DND-41 (cell line): ENCODE measurements at regions not wholly inside any gene's neighbourhood (a gene's known extent, or its start where the extent isn't known, plus 50 kb on each side); places are given as distances from the start of the nearest gene placed in this dataset.

Source experiments
- ATAC-seq: fragments of 200-7000 bp; cut with Tn5 transposase; 3 replicates; pipeline ENCODE4 v1.9.1; 2021; ENCODE audit warnings: low read depth; ENCODE audit not compliant: insufficient read depth
- DNase-seq: peaks from one replicate; pipeline ENCODE4 v3.0.0-alpha.2; 2020
- H2AFZ ChIP-seq: 2 replicates; pipeline ENCODE4 v1.6.0; 2012; ENCODE audit warnings: low read depth, low read length
- H3K27ac ChIP-seq: 2 replicates; pipeline ENCODE4 v1.5.1; 2012; ENCODE audit warnings: low read length, inconsistent platforms
- H3K27me3 ChIP-seq: fragments of 200-600 bp; sonication (generic); 2 replicates; pipeline ENCODE4 v1.6.0; 2012; ENCODE audit warnings: low read length, mild to moderate bottlenecking, inconsistent platforms; ENCODE audit not compliant: insufficient read depth, poor library complexity
- H3K36me3 ChIP-seq: 2 replicates; pipeline ENCODE4 v1.5.1; 2012; ENCODE audit warnings: low read length, inconsistent platforms; ENCODE audit not compliant: insufficient read depth
- H3K4me1 ChIP-seq: 2 replicates; pipeline ENCODE4 v1.5.1; 2012; ENCODE audit warnings: mild to moderate bottlenecking, low read length; ENCODE audit not compliant: insufficient read depth
- H3K4me2 ChIP-seq: 2 replicates; pipeline ENCODE4 v1.6.0; 2012; ENCODE audit warnings: mild to moderate bottlenecking, moderate library complexity, low read length, inconsistent platforms; ENCODE audit not compliant: insufficient read depth
- H3K4me3 ChIP-seq, 2 experiments: fragments of 200-600 bp in 1 of 2; shearing (Covaris generic) in 1 of 2; 2 replicates each; pipeline ENCODE4 v1.5.1; 2012 to 2016; ENCODE audit warnings: inconsistent platforms in 2 of 2, low read length in 2 of 2, mild to moderate bottlenecking in 2 of 2, low read depth in 1 of 2, moderate library complexity in 1 of 2
- H3K79me2 ChIP-seq: 2 replicates; pipeline ENCODE4 v1.6.0; 2012; ENCODE audit warnings: low read length, inconsistent platforms; ENCODE audit not compliant: insufficient read depth
- H3K9ac ChIP-seq: 2 replicates; pipeline ENCODE4 v1.6.0; 2012; ENCODE audit warnings: low read depth, mild to moderate bottlenecking, inconsistent platforms, low read length, moderate library complexity
- H3K9me3 ChIP-seq: 2 replicates; pipeline ENCODE4 v1.5.1; 2012; ENCODE audit warnings: low read length, moderate library complexity, mild to moderate bottlenecking, inconsistent platforms; ENCODE audit not compliant: insufficient read depth, severe bottlenecking
- H4K20me1 ChIP-seq: 2 replicates; pipeline ENCODE4 v1.6.0; 2012; ENCODE audit warnings: low read length; ENCODE audit not compliant: insufficient read depth
- EZH2 ChIP-seq: IDR thresholded peaks from 3 replicates; pipeline ENCODE4 v1.6.1; 2012; ENCODE audit warnings: borderline replicate concordance, low read depth, mild to moderate bottlenecking, moderate library complexity, low read length, inconsistent platforms; ENCODE audit not compliant: severe bottlenecking
- TF ChIP-seq, protein P1 (sequence below): IDR thresholded peaks from 2 replicates; pipeline ENCODE4 v1.5.1; 2012; ENCODE audit warnings: borderline replicate concordance, low read length, moderate library complexity, mild to moderate bottlenecking; ENCODE audit not compliant: poor library complexity, severe bottlenecking; ENCODE audit errors: extremely low read depth

DNA sequence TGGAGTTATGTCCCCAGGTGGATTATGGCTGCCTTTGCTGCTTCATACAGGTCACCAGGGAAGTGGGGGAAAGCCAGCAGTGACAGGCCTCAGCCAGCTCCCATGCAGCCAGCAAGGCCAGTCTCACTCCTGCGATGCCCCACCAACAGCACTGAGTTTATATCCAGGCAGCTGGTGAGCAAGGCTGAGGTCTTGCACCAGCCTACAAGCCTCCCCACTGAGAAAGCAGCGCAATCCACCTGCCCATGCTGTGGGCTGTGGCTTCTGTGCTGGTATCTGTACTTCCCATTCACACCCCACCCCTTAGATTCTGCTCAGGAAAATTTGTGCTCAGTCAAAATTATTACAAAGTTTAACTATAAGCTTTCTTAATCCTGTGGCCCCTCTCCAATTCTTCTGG, 153.5 kb downstream of the HHIP start:
- Histone ChIP-seq H3K27me3 (no peaks in the 10 kb centered on the region), H2AFZ (no peak overlapping the region), H3K9ac (no peak overlapping the region), H3K27ac (peak overlapping the region; percentile 13; the same call in 1 of the 2 replicates), H3K79me2 (no peaks in the 10 kb centered on the region), H3K9me3 (no peaks in the 10 kb centered on the region), H3K4me2 (no peak overlapping the region), H3K4me3 (no peak overlapping the region), H3K36me3 (no peaks in the 10 kb centered on the region), H3K4me1 (peaks cover 7% of the 10 kb centered on the region), H4K20me1 (no peaks in the 10 kb centered on the region)
- TF ChIP-seq, protein P1, sequence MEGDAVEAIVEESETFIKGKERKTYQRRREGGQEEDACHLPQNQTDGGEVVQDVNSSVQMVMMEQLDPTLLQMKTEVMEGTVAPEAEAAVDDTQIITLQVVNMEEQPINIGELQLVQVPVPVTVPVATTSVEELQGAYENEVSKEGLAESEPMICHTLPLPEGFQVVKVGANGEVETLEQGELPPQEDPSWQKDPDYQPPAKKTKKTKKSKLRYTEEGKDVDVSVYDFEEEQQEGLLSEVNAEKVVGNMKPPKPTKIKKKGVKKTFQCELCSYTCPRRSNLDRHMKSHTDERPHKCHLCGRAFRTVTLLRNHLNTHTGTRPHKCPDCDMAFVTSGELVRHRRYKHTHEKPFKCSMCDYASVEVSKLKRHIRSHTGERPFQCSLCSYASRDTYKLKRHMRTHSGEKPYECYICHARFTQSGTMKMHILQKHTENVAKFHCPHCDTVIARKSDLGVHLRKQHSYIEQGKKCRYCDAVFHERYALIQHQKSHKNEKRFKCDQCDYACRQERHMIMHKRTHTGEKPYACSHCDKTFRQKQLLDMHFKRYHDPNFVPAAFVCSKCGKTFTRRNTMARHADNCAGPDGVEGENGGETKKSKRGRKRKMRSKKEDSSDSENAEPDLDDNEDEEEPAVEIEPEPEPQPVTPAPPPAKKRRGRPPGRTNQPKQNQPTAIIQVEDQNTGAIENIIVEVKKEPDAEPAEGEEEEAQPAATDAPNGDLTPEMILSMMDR = no peak
- TF ChIP-seq EZH2 = no peak
- ATAC-seq (peak; percentile 97), DNase-seq (peak; percentile 64)

DNA sequence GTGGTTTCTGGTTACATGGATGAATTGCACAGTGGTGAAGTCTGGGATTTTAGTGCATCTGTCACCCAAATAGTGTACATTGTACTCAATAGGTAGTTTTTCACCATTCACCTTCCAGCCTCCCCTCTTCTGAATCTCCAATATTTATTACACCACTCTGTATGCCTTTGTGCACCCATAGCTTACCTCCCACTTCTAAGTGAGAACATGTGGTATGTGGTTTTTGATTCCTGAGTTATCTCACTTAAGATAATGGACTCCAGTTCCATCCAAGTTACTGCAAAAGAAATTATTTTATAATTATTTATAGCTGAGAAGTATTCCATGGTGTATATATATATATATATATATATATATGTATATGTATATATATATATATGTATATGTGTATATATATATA, 155.8 kb downstream of the HHIP start:
- Histone ChIP-seq H4K20me1 (no peaks in the 10 kb centered on the region), H2AFZ (no peak overlapping the region), H3K9ac (no peak overlapping the region), H3K79me2 (no peaks in the 10 kb centered on the region), H3K9me3 (peaks cover 4% of the 10 kb centered on the region), H3K4me2 (no peak overlapping the region), H3K4me1 (peaks cover 7% of the 10 kb centered on the region), H3K27me3 (no peaks in the 10 kb centered on the region), H3K27ac (no peak overlapping the region), H3K36me3 (no peaks in the 10 kb centered on the region), H3K4me3 (no peak overlapping the region)
- DNase-seq (no peak), ATAC-seq (no peak)
- no peak for TF ChIP-seq EZH2
- TF ChIP-seq, protein P1 = no peak

DNA sequence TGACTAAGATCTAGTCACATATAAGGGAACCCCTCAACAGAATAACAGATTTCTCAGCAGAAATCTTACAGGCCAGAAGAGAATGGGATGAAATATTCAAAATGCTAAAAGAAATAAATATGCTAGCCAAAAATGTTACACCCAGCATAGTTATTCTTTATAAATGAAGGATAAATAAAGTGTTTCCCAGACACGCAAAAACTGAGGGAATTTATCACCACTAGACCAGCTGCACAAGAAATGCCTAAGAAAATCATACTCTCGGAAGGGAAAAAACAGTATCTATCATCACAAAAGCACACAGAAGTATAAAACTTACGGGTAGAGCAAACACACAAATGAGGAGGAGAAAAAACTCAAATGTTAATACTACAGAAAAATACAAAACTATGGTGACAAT, 162.1 kb downstream of the HHIP start:
- Histone ChIP-seq H2AFZ (no peak overlapping the region), H3K9me3 (peaks cover 22% of the 10 kb centered on the region), H3K36me3 (no peaks in the 10 kb centered on the region), H3K27me3 (no peaks in the 10 kb centered on the region), H3K4me1 (no peaks in the 10 kb centered on the region), H4K20me1 (no peaks in the 10 kb centered on the region), H3K4me3 (no peak overlapping the region), H3K27ac (no peak overlapping the region), H3K4me2 (no peak overlapping the region), H3K79me2 (no peaks in the 10 kb centered on the region), H3K9ac (no peak overlapping the region)
- no peak for DNase-seq
- ATAC-seq = no peak
- no peak for TF ChIP-seq EZH2
- TF ChIP-seq, protein P1 = no peak

DNA sequence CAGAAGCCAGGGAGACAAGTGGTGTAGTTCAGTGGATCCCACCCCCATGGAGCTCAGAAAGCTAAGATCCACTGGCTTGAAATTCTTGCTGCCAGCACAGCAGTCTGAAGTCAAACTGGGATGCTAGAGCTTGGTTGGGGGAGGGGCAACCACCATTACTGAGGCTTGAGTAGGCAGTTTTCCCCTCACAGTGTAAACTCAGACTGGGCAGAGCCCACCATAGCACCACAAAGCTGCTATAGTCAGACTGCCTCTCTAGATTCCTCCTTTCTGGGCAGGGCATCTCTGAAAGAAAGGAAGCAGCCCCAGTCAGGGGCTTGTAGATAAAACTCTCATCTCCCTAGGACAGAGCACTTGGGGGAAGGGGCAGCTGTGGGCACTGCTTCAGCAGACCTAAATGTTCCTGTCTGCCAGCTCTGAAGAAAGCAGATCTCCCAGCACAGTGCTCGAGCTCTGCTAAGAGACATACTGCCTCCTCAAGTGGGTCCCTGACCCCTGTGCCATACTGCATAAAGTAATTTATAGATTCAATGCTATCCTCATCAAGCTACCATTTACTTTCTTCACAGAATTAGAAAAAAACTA, 163.2 kb downstream of the HHIP start:
- no peak for ATAC-seq
- H3K4me1 ChIP-seq = no peaks in the 10 kb centered on the region
- no peaks in the 10 kb centered on the region for H3K79me2 ChIP-seq
- DNase-seq = no peak
- TF ChIP-seq, protein P1 = no peak
- no peak for TF ChIP-seq EZH2
- no peaks in the 10 kb centered on the region for H3K27me3 ChIP-seq
- no peak overlapping the region for H2AFZ ChIP-seq
- H3K4me3 ChIP-seq = no peak overlapping the region
- H3K9ac ChIP-seq = no peak overlapping the region
- no peak overlapping the region for H3K4me2 ChIP-seq
- no peaks in the 10 kb centered on the region for H3K36me3 ChIP-seq
- H3K9me3 ChIP-seq = peaks cover 22% of the 10 kb centered on the region
- H4K20me1 ChIP-seq = no peaks in the 10 kb centered on the region
- H3K27ac ChIP-seq = no peak overlapping the region
